ENCODE measurements at regions not wholly inside any gene's neighbourhood (a gene's known extent, or its start where the extent isn't known, plus 50 kb on each side); places are given as distances from the start of the nearest gene placed in this dataset.

DNA sequence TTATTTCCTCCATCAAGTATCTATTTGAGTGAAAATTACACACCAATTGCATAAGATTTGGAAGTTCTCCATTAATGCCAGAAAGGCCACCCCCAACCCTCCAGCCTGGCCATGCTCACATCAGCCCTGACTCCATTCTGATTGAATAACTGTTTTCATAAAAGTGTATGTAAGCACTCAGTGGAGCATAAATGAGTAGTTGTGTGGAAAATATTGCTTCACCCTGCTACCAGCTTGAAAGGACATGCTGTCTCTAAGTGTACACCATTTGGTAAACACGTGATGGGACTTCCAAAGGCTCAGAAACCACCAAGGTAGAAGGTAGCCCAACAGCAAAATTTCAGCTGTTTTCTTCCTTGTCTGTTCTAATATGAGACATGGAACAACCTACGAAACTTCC, 393.8 kb downstream of the ZNF385D start:
- Mint-ChIP-seq H3K4me1 (no peaks in the 10 kb centered on the region), H3K4me3 (no peak overlapping the region), H3K27ac (no peak overlapping the region), H3K36me3 (no peaks in the 10 kb centered on the region), H3K9me3 (peaks cover 27% of the 10 kb centered on the region), H3K27me3 (ENCODE audit: low read depth) (no peaks in the 10 kb centered on the region)
- TF ChIP-seq, protein P1, sequence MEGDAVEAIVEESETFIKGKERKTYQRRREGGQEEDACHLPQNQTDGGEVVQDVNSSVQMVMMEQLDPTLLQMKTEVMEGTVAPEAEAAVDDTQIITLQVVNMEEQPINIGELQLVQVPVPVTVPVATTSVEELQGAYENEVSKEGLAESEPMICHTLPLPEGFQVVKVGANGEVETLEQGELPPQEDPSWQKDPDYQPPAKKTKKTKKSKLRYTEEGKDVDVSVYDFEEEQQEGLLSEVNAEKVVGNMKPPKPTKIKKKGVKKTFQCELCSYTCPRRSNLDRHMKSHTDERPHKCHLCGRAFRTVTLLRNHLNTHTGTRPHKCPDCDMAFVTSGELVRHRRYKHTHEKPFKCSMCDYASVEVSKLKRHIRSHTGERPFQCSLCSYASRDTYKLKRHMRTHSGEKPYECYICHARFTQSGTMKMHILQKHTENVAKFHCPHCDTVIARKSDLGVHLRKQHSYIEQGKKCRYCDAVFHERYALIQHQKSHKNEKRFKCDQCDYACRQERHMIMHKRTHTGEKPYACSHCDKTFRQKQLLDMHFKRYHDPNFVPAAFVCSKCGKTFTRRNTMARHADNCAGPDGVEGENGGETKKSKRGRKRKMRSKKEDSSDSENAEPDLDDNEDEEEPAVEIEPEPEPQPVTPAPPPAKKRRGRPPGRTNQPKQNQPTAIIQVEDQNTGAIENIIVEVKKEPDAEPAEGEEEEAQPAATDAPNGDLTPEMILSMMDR (IDR thresholded peaks at IDR 0.05; ENCODE audit: unreplicated experiment), result no peak
- DNase-seq (ENCODE audit: low spot score in 2 of 2, unreplicated experiment in 2 of 2), result no peak

DNA sequence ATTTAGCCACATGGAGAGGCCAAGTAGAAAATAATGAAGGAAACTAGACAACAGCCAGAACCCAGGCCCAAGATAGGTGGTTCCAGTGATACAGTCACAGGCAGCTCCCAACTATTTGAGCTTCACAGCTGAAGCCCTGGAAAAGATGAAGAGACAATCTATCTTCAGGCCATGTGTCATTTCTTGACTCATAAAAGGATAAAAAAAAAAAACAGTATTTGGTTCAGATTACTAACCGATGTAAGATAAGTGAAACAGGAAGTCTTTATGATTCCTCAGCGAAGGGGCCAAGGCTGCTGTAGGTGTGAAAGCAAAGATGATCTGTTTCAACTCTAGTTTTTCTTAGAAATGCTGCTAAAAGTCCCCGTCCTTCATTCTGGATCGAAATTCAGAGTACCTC, 394.6 kb downstream of the ZNF385D start:
- no peaks in the 10 kb centered on the region for H3K27me3 Mint-ChIP-seq (ENCODE audit: low read depth)
- no peaks in the 10 kb centered on the region for H3K36me3 Mint-ChIP-seq
- no peak for DNase-seq (ENCODE audit: low spot score in 2 of 2, unreplicated experiment in 2 of 2)
- H3K27ac Mint-ChIP-seq, result no peak overlapping the region
- no peaks in the 10 kb centered on the region for H3K4me1 Mint-ChIP-seq
- TF ChIP-seq, protein P1 (IDR thresholded peaks at IDR 0.05; ENCODE audit: unreplicated experiment), result no peak
- no peak overlapping the region for H3K4me3 Mint-ChIP-seq
- peaks cover 20% of the 10 kb centered on the region for H3K9me3 Mint-ChIP-seq

DNA sequence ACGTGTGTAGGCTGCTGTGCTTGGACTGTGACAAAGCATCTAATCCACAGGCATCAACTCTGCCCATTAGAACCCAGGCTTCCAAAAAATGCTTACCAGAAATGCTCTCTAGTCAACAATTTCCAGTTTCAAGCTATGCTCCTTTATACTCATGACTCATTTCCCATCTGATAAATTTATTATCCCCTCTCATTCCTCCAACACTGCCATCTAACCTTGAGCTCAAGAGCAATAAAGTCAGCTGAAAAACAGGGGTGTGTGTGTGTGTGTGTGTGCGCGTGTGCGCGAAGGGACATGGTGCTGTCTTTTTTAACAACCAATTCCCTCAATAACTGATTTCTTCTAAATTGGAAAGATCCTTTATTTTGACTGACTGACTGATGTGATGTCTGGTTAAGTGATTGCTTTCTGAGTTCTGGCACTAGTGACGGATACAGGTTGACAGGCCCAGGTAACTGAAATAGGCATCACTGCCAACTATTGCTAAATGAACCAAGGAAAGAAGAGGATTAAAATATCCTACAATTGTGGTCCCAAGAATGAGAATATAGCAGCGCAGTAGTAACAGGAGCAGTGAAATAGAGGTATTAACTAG, 405.5 kb downstream of the ZNF385D start:
- no peaks in the 10 kb centered on the region for H3K36me3 Mint-ChIP-seq
- no peak overlapping the region for H3K4me3 Mint-ChIP-seq
- no peaks in the 10 kb centered on the region for H3K4me1 Mint-ChIP-seq
- DNase-seq (ENCODE audit: low spot score in 2 of 2, unreplicated experiment in 2 of 2), result no peak
- no peak overlapping the region for H3K27ac Mint-ChIP-seq
- peaks cover 19% of the 10 kb centered on the region for H3K9me3 Mint-ChIP-seq
- H3K27me3 Mint-ChIP-seq (ENCODE audit: low read depth), result no peaks in the 10 kb centered on the region
- TF ChIP-seq, protein P1 (IDR thresholded peaks at IDR 0.05; ENCODE audit: unreplicated experiment), result no peak

DNA sequence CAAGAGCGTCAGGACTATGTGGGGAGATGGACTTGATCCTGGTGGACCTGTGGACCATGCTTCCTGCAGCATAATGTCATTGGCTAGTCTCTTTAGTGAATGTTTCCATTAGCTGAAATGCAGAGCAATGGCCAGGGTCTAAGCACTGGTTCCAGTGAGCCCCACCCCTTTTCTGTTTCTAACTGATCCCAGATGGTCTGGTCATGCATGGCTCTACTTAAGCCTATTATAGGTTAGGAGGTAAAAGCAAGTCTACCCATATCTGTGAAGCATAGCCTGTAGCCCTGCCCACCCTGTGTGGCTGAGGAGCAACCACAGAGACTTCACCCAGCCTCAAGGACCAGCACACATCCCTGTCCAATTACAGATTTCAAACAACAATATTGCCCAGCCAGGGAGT, 419.2 kb downstream of the ZNF385D start:
- Mint-ChIP-seq H3K36me3 (no peaks in the 10 kb centered on the region), H3K4me3 (no peak overlapping the region), H3K9me3 (peaks cover 12% of the 10 kb centered on the region), H3K27me3 (ENCODE audit: low read depth) (no peaks in the 10 kb centered on the region), H3K4me1 (peaks cover 20% of the 10 kb centered on the region), H3K27ac (no peak overlapping the region)
- TF ChIP-seq, protein P1 (IDR thresholded peaks at IDR 0.05; ENCODE audit: unreplicated experiment), result no peak
- no peak for DNase-seq (ENCODE audit: low spot score in 2 of 2, unreplicated experiment in 2 of 2)

DNA sequence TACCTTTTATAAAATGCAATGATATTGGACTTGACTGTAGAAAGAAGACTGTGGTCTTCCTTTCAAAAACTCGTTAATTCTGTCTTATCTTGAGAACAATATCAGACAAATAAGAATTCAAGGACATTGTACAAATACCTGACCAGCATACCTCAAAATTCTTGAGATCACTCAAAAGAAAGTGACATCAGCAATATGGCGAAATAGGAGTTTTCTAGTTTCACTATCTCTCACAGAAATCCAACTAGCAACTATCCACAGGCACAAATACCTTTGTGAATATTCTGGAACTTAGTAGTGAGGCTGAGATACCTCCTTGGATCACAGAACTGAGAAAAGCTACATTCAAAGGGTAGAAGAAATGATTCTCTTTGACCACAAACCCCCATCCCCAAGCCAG, 419.7 kb downstream of the ZNF385D start:
- Mint-ChIP-seq H3K27ac (no peak overlapping the region), H3K4me3 (no peak overlapping the region)
- TF ChIP-seq, protein P1 (IDR thresholded peaks at IDR 0.05; ENCODE audit: unreplicated experiment), result no peak

DNA sequence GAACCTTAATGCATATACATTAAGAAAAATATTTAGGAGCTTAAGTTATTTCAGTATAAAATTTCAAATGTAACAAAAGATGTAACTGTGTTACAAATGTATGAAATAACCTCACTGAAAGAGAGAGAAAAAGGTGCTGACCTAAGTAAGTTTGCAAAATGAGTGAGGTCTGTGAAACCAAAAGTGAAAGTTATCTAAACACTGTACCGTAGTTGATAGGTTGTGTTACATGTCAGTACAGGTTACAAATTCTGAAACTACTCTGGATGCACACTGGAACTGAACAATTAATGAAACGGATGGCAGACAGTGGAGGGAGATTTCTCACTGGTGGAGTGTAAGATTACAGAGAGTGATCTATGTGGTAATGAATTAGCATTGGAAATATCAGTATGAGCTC, 420.7 kb downstream of the ZNF385D start:
- no peak overlapping the region for H3K27ac Mint-ChIP-seq
- H3K9me3 Mint-ChIP-seq, result peaks cover under 1% of the 10 kb centered on the region
- H3K36me3 Mint-ChIP-seq, result no peaks in the 10 kb centered on the region
- DNase-seq (ENCODE audit: low spot score in 2 of 2, unreplicated experiment in 2 of 2), result no peak
- TF ChIP-seq, protein P1 (IDR thresholded peaks at IDR 0.05; ENCODE audit: unreplicated experiment), result no peak
- H3K4me3 Mint-ChIP-seq, result no peak overlapping the region
- no peaks in the 10 kb centered on the region for H3K27me3 Mint-ChIP-seq (ENCODE audit: low read depth)
- peaks cover 20% of the 10 kb centered on the region for H3K4me1 Mint-ChIP-seq

More for the DNA sequence above, 419.7 kb downstream of the ZNF385D start:
- Mint-ChIP-seq H3K4me1 (peaks cover 20% of the 10 kb centered on the region), H3K27me3 (ENCODE audit: low read depth) (no peaks in the 10 kb centered on the region), H3K9me3 (peaks cover 8% of the 10 kb centered on the region), H3K36me3 (no peaks in the 10 kb centered on the region)
- DNase-seq (ENCODE audit: low spot score in 2 of 2, unreplicated experiment in 2 of 2), result no peak

Measured in mesothelial cell of epicardium (in vitro differentiated cells).